Panc1 (cell line): ENCODE measurements at regions not wholly inside any gene's neighbourhood (a gene's known extent, or its start where the extent isn't known, plus 50 kb on each side); places are given as distances from the start of the nearest gene placed in this dataset.

Experiments used
- POLR2AphosphoS5 ChIP-seq: IDR thresholded peaks from 2 replicates; pipeline ENCODE4 v1.6.1; 2012; ENCODE audit warnings: mild to moderate bottlenecking, low read depth, low read length, moderate library complexity
- SIN3A ChIP-seq: IDR thresholded peaks from 2 replicates; pipeline ENCODE4 v1.6.1; 2012; ENCODE audit warnings: low read depth, mild to moderate bottlenecking, low read length, moderate library complexity, borderline replicate concordance; ENCODE audit not compliant: insufficient read depth
- TF ChIP-seq, protein P1 (sequence below), 2 experiments: IDR thresholded peaks; 2 replicates each; pipeline ENCODE4 v1.6.1; 2011 to 2012; ENCODE audit warnings: low read depth in 2 of 2, control low read depth in 1 of 2, low read length in 1 of 2, mild to moderate bottlenecking in 1 of 2, moderate library complexity in 1 of 2; ENCODE audit not compliant: insufficient read depth in 1 of 2
- TF ChIP-seq, protein P2 (sequence below): fragments of 450-650 bp; IDR thresholded peaks from 2 replicates; pipeline ENCODE4 v1.5.1; 2017; ENCODE audit warnings: mild to moderate bottlenecking

DNA sequence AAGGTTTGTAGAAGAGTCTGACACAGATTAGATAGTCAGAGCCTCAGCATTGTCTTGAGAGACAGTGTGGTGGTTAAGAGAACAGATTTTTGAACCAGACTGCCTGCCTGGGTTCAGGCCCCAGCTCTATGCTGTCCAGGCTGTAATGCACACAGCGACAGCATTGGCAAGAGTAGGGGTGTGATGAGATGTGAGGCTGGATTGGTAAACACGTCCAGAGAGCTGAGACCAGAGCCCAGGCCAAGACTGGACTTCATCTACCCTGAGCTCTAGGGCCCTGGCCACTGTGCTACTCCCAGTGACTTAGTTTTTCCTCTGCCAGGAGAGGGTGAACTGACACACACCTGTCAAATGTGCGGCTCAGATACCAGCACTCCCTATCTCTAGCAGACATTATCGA is 360.4 kb downstream of the RPS24 start:
- TF ChIP-seq, protein P1, sequence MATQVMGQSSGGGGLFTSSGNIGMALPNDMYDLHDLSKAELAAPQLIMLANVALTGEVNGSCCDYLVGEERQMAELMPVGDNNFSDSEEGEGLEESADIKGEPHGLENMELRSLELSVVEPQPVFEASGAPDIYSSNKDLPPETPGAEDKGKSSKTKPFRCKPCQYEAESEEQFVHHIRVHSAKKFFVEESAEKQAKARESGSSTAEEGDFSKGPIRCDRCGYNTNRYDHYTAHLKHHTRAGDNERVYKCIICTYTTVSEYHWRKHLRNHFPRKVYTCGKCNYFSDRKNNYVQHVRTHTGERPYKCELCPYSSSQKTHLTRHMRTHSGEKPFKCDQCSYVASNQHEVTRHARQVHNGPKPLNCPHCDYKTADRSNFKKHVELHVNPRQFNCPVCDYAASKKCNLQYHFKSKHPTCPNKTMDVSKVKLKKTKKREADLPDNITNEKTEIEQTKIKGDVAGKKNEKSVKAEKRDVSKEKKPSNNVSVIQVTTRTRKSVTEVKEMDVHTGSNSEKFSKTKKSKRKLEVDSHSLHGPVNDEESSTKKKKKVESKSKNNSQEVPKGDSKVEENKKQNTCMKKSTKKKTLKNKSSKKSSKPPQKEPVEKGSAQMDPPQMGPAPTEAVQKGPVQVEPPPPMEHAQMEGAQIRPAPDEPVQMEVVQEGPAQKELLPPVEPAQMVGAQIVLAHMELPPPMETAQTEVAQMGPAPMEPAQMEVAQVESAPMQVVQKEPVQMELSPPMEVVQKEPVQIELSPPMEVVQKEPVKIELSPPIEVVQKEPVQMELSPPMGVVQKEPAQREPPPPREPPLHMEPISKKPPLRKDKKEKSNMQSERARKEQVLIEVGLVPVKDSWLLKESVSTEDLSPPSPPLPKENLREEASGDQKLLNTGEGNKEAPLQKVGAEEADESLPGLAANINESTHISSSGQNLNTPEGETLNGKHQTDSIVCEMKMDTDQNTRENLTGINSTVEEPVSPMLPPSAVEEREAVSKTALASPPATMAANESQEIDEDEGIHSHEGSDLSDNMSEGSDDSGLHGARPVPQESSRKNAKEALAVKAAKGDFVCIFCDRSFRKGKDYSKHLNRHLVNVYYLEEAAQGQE (IDR thresholded peaks at IDR 0.05; ENCODE audit: insufficient read depth in 1 of 2, low read depth in 2 of 2, low read length in 1 of 2) = no peak
- TF ChIP-seq, protein P2, sequence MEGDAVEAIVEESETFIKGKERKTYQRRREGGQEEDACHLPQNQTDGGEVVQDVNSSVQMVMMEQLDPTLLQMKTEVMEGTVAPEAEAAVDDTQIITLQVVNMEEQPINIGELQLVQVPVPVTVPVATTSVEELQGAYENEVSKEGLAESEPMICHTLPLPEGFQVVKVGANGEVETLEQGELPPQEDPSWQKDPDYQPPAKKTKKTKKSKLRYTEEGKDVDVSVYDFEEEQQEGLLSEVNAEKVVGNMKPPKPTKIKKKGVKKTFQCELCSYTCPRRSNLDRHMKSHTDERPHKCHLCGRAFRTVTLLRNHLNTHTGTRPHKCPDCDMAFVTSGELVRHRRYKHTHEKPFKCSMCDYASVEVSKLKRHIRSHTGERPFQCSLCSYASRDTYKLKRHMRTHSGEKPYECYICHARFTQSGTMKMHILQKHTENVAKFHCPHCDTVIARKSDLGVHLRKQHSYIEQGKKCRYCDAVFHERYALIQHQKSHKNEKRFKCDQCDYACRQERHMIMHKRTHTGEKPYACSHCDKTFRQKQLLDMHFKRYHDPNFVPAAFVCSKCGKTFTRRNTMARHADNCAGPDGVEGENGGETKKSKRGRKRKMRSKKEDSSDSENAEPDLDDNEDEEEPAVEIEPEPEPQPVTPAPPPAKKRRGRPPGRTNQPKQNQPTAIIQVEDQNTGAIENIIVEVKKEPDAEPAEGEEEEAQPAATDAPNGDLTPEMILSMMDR = no peak
- TF ChIP-seq POLR2AphosphoS5 (no peak), SIN3A (no peak)
